NT2/D1 (cell line): ENCODE measurements at regions not wholly inside any gene's neighbourhood (a gene's known extent, or its start where the extent isn't known, plus 50 kb on each side); places are given as distances from the start of the nearest gene placed in this dataset.

ENCODE experiments used
- DNase-seq: peaks from one replicate; pipeline ENCODE4 v3.0.0-alpha.2; 2011; ENCODE audit warnings: low read depth, low spot score
- H3K27me3 ChIP-seq: 2 replicates; pipeline ENCODE4 v1.6.0; 2011; ENCODE audit warnings: mild to moderate bottlenecking; ENCODE audit not compliant: insufficient read length, insufficient read depth
- H3K36me3 ChIP-seq: 2 replicates; pipeline ENCODE4 v1.6.1; 2011; ENCODE audit warnings: mild to moderate bottlenecking, low read length, mixed read lengths; ENCODE audit not compliant: insufficient read depth, insufficient read length
- H3K4me1 ChIP-seq: 2 replicates; pipeline ENCODE4 v1.5.1; 2011; ENCODE audit not compliant: insufficient read depth, insufficient read length
- H3K4me3 ChIP-seq: 2 replicates; pipeline ENCODE4 v1.5.1; 2011; ENCODE audit warnings: low read depth; ENCODE audit not compliant: insufficient read length
- H3K9ac ChIP-seq: 2 replicates; pipeline ENCODE4 v1.6.0; 2011; ENCODE audit warnings: low read depth; ENCODE audit not compliant: insufficient read length
- H3K9me3 ChIP-seq: 2 replicates; pipeline ENCODE4 v1.5.1; 2011; ENCODE audit warnings: mild to moderate bottlenecking, low read length; ENCODE audit not compliant: insufficient read depth
- SUZ12 ChIP-seq: IDR thresholded peaks from 2 replicates; pipeline ENCODE4 v1.6.1; 2011; ENCODE audit not compliant: insufficient read length, insufficient read depth; ENCODE audit errors: extremely low read depth
- YY1 ChIP-seq: IDR thresholded peaks from 2 replicates; pipeline ENCODE4 v1.6.1; 2011; ENCODE audit not compliant: insufficient read length, insufficient read depth
- ZNF274 ChIP-seq: IDR thresholded peaks from 2 replicates; pipeline ENCODE4 v1.6.1; 2011; ENCODE audit warnings: mild to moderate bottlenecking, low read depth, low read length

DNA sequence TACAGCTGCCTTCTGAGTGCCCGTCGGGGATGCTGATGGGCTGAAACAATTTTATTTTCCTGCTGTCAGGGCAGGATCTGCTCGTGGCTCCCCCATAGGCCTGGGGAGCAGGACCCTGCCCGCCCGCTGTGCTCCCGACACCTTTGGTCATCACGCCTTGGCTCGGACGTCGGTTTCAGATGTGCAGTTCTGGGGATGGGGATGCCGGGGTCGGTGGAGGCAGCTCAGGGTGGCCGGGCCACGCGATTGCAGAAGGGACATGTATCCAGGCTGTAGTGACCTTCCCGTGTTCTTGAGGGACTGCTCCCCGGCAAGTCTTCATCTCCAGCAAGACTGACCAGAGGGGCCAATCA is 1150.5 kb downstream of the BRD1 start:
- peaks cover 9% of the 10 kb centered on the region for H3K9me3 ChIP-seq
- no peak overlapping the region for H3K9ac ChIP-seq
- peaks cover 3% of the 10 kb centered on the region for H3K4me1 ChIP-seq
- H3K4me3 ChIP-seq: no peak overlapping the region
- H3K27me3 ChIP-seq: no peaks in the 10 kb centered on the region
- no peak for TF ChIP-seq YY1
- no peak for TF ChIP-seq ZNF274
- no peak for DNase-seq
- H3K36me3 ChIP-seq: no peaks in the 10 kb centered on the region

GRCh38 chr22:48676266-48677167 is 1151.2 kb downstream of the BRD1 start:
- H3K9ac ChIP-seq: no peak overlapping the region
- DNase-seq: no peak
- H3K27me3 ChIP-seq: no peaks in the 10 kb centered on the region
- H3K9me3 ChIP-seq: peaks cover 15% of the 10 kb centered on the region
- no peak overlapping the region for H3K4me3 ChIP-seq
- TF ChIP-seq ZNF274 (no peak), YY1 (no peak), SUZ12 (no peak)
- peaks cover 2% of the 10 kb centered on the region for H3K4me1 ChIP-seq
- H3K36me3 ChIP-seq: no peaks in the 10 kb centered on the region

DNA sequence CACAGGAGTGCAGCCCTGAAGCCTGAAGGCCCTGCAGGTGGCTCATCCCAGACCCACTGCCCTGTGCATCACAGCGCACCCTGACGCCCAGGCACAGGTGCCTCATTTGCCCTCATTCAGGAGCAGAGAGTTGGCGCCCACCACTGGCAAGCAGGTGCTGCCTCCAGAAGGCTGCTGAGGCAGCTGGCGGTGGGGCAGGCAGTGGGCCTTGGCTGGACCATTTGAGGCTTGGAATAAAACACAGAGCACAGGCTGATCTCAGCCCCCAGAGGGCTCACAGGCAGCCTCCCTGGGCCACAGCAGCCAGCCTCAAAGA is 1151.9 kb downstream of the BRD1 start:
- H3K36me3 ChIP-seq: no peaks in the 10 kb centered on the region
- H3K9ac ChIP-seq: no peak overlapping the region
- no peaks in the 10 kb centered on the region for H3K27me3 ChIP-seq
- no peak overlapping the region for H3K4me3 ChIP-seq
- DNase-seq: no peak
- H3K9me3 ChIP-seq: peaks cover 17% of the 10 kb centered on the region
- H3K4me1 ChIP-seq: peaks cover 2% of the 10 kb centered on the region
- no peak for TF ChIP-seq ZNF274
- no peak for TF ChIP-seq SUZ12
- TF ChIP-seq YY1: no peak

DNA sequence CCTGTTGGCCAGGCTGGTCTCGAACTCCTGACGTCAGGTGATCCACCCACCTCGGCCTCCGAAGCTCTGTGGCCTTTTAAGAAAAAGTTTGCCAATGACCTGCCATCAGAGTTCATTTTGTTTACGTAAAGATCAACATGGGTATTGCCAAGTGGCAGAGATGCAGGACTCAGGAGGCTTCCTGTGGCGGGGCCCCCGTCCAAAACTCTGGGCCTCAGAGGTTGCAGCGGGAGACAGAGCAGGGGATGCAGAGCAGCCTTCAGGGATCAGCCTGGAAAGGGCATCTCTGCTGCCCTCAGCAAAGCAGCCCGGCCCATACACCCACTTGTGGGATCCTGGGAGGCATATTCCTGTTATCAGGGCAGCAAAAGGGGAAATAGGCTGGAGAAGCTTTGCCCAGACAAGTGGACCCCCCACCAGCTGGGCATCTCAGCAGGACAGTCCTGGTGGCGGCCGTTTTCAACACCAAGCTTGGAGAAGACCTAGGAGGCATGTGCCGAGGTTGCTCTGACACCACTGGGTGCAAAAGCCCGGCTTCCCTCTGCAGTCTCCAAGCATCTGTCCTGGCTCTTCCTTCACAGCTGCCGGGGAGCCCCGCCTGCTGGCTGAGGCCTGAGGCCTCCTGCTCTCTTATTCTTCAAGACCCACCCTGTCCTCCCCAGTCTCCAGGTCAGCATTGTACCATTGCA is 1152.4 kb downstream of the BRD1 start:
- TF ChIP-seq ZNF274 (no peak), SUZ12 (no peak), YY1 (no peak)
- H3K9ac ChIP-seq: no peak overlapping the region
- peaks cover 2% of the 10 kb centered on the region for H3K4me1 ChIP-seq
- no peaks in the 10 kb centered on the region for H3K36me3 ChIP-seq
- no peak overlapping the region for H3K4me3 ChIP-seq
- no peaks in the 10 kb centered on the region for H3K27me3 ChIP-seq
- DNase-seq: no peak
- H3K9me3 ChIP-seq: peaks cover 17% of the 10 kb centered on the region

DNA sequence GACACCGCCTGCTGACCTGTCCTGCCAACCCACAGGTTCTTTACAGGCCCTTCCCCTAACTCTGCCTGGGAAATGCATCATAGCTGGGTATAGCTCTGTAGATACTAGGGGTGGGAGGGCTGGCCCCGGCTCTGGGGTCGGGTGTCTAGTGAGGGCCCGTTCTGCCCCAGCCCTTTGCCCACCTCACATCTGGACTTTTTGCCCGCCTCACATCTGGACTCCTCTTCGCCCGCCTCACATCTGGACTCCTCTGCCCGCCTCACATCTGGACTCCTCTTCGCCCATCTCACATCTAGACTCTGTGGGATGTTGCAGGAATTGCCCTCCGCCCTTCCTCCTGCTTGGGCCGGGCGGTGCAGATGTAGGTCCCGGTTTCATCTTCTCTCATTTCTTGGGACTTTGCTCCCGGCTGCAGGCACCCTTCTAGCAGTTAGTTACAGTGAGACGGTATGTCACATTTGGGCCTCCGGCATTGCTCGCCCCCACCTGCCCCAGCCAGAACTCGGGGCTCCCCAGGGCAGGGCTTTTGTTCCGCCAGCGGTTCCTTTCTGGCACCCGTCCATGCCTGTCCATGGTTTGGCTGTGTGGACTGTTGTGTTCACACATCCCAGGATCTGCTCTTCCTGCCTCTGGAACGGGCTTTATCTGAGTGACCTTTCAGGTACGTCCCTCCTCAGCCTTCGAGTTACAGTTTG is 1153.7 kb downstream of the BRD1 start:
- Histone ChIP-seq H3K27me3 (no peaks in the 10 kb centered on the region), H3K36me3 (no peaks in the 10 kb centered on the region), H3K4me3 (no peak overlapping the region), H3K4me1 (peaks cover 5% of the 10 kb centered on the region), H3K9me3 (peaks cover 17% of the 10 kb centered on the region), H3K9ac (no peak overlapping the region)
- DNase-seq: no peak
- TF ChIP-seq YY1 (no peak), ZNF274 (no peak), SUZ12 (no peak)

DNA sequence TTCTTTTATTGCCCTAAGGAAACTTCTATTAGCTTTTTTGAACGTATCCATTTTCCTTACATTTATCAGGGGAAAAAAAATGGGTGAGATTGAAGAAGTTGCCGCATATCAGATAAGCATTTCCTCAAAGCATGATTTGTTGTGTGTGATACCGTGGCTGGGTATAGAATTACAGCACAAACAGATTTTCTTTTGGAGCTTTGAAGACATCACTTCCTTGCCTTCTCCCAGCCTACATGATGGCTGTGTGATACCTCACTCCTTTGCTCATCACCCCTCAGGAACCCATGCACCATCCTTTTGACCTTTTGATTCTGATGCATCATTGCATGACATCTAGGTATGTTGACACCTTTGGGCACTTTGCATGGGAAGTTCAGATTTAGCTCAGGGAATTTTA is 1155.3 kb downstream of the BRD1 start:
- peaks cover 17% of the 10 kb centered on the region for H3K9me3 ChIP-seq
- H3K4me1 ChIP-seq: peaks cover 3% of the 10 kb centered on the region
- no peaks in the 10 kb centered on the region for H3K27me3 ChIP-seq
- H3K36me3 ChIP-seq: no peaks in the 10 kb centered on the region
- H3K9ac ChIP-seq: no peak overlapping the region
- no peak for TF ChIP-seq YY1
- TF ChIP-seq ZNF274: no peak
- TF ChIP-seq SUZ12: no peak
- H3K4me3 ChIP-seq: no peak overlapping the region
- DNase-seq: no peak

- Histone ChIP-seq H3K27me3 (no peaks in the 10 kb centered on the region), H3K4me3 (no peak overlapping the region), H3K36me3 (no peaks in the 10 kb centered on the region), H3K9ac (no peak overlapping the region), H3K9me3 (peaks cover 17% of the 10 kb centered on the region), H3K4me1 (peaks cover 3% of the 10 kb centered on the region)
- no peak for DNase-seq
- TF ChIP-seq YY1 (no peak), ZNF274 (no peak), SUZ12 (no peak)
These were observed 1156.9 kb downstream of the BRD1 start for GRCh38 chr22:48670731-48671130.
